Lower leg skin (tissue), 4 donors: ENCODE measurements at regions not wholly inside any gene's neighbourhood (a gene's known extent, or its start where the extent isn't known, plus 50 kb on each side); places are given as distances from the start of the nearest gene placed in this dataset.

Experiments used
- DNase-seq, 2 donors: peaks; one replicate each; pipeline ENCODE4 v3.0.0-alpha.2; 2019; ENCODE audit warnings: low spot score in 2 of 2
- H3K4me3 ChIP-seq: fragments of 200-600 bp; sonication (generic); 2 replicates; pipeline ENCODE4 v1.5.1; 2017; ENCODE audit warnings: mild to moderate bottlenecking, low read depth; ENCODE audit not compliant: poor library complexity, severe bottlenecking
- POLR2A ChIP-seq, 2 donors: fragments of 450-650 bp; IDR thresholded peaks; one replicate each; pipeline ENCODE4 v1.6.1; 2016 to 2017; ENCODE audit warnings: antibody characterized with exemption in 2 of 2, mild to moderate bottlenecking in 1 of 2, moderate library complexity in 1 of 2
- WGBS, 2 donors: methylation state at CpG; one replicate each; pipeline ENCODE4 v1.1.5; 2018; 5-methylcytosine and 5-hydroxymethylcytosine counted together
- intact Hi-C: fragments of 100-400 bp; cut with DNase I; formaldehyde crosslinking; loops from one replicate; pipeline ENCODE4 v1.15.0; 2023; ENCODE audit warnings: low total_unique reads
- TF ChIP-seq, protein P1 (sequence below), 3 donors: fragments of 450-650 bp; IDR thresholded peaks; one replicate each; pipeline ENCODE4 v1.5.1; 2016; ENCODE audit warnings: antibody characterized with exemption in 3 of 3, mild to moderate bottlenecking in 3 of 3, moderate library complexity in 2 of 3

- intact Hi-C loops, result no loop called here
- TF ChIP-seq, protein P1, sequence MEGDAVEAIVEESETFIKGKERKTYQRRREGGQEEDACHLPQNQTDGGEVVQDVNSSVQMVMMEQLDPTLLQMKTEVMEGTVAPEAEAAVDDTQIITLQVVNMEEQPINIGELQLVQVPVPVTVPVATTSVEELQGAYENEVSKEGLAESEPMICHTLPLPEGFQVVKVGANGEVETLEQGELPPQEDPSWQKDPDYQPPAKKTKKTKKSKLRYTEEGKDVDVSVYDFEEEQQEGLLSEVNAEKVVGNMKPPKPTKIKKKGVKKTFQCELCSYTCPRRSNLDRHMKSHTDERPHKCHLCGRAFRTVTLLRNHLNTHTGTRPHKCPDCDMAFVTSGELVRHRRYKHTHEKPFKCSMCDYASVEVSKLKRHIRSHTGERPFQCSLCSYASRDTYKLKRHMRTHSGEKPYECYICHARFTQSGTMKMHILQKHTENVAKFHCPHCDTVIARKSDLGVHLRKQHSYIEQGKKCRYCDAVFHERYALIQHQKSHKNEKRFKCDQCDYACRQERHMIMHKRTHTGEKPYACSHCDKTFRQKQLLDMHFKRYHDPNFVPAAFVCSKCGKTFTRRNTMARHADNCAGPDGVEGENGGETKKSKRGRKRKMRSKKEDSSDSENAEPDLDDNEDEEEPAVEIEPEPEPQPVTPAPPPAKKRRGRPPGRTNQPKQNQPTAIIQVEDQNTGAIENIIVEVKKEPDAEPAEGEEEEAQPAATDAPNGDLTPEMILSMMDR (IDR thresholded peaks at IDR 0.05), result no peak
- no peak for TF ChIP-seq POLR2A (IDR thresholded peaks at IDR 0.05)
- DNase-seq, result peak in 1 of 2 donors; percentile 45
- H3K4me3 ChIP-seq, result no peak overlapping the region
- 83 to 90% methylated on average over 6 to 8 of the region's 9 CpGs for WGBS, 2 donors
These were observed 118.9 kb upstream of the CAB39 start for GRCh38 chr2:230593765-230594164.

DNA sequence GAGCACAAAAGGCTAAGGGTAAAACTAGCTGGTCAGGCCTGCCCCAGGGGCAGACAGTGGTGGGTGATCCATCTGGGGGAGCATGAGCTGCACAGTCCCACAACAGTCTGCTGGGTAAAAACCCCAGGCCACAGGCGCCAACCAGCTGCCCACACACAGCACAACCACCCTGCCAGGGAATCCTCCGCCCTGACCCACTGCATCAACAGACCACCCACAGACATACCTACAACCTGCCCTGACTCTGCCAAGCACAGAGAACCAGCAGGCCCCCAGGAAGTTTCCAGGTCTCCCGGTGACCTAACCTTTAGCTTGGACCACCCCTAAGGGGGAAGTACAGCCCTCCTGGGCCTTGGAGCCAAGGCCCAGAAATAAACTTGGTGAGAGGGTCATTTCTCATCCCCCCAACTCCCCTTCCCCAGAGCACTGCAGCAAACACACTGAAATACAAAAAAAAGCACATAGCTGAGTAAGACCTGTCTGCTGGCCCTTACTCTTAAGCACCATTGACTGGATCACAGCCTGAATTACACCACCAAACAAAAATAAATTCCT is 118.3 kb upstream of the CAB39 start:
- TF ChIP-seq POLR2A (IDR thresholded peaks at IDR 0.05), result no peak
- TF ChIP-seq, protein P1 (IDR thresholded peaks at IDR 0.05), result no peak
- intact Hi-C loops, result no loop called here
- peak in 1 of 2 donors; percentile 60 for DNase-seq
- no peak overlapping the region for H3K4me3 ChIP-seq
- WGBS, 2 donors, result 74 to 94% methylated on average over 2 to 3 of the region's 3 CpGs

- TF ChIP-seq POLR2A (IDR thresholded peaks at IDR 0.05), result no peak
- TF ChIP-seq, protein P1 (IDR thresholded peaks at IDR 0.05), result no peak
- no peak for DNase-seq
- no peak overlapping the region for H3K4me3 ChIP-seq
- intact Hi-C loops, result no loop called here
- WGBS, 2 donors, result 63 to 74% methylated on average over 2 of the region's 2 CpGs
These were observed 112.8 kb upstream of the CAB39 start for GRCh38 chr2:230599853-230600252.

DNA sequence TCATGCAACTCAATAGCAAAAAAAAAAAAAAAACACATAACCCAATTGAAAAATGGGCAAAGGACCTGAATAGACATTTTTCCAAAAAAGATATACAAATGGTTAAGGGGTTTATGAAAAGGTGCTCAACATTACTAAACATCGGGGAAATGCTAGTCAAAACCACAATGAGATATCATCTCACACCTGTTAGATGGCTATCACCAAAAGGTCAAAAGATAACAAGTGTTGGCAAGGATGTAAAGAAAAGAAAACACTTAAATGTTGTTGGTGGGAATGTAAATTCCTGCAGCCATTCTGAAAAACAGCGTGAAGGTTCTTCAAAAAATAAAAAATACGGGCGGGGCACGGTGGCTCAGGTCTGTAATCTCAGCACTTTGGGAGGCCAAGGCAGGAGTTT is 112.4 kb upstream of the CAB39 start:
- DNase-seq, result no peak
- H3K4me3 ChIP-seq, result no peak overlapping the region
- intact Hi-C loops, result no loop called here
- no peak for TF ChIP-seq POLR2A (IDR thresholded peaks at IDR 0.05)
- TF ChIP-seq, protein P1 (IDR thresholded peaks at IDR 0.05), result no peak
- WGBS, 2 donors, result 69 to 73% methylated on average over 5 of the region's 5 CpGs

GRCh38 chr2:230600881-230601280 is 111.8 kb upstream of the CAB39 start:
- intact Hi-C loops, result no loop called here
- no peak for DNase-seq
- no peak overlapping the region for H3K4me3 ChIP-seq
- no peak for TF ChIP-seq POLR2A (IDR thresholded peaks at IDR 0.05)
- 67 to 69% methylated on average over 4 of the region's 4 CpGs for WGBS, 2 donors

DNA sequence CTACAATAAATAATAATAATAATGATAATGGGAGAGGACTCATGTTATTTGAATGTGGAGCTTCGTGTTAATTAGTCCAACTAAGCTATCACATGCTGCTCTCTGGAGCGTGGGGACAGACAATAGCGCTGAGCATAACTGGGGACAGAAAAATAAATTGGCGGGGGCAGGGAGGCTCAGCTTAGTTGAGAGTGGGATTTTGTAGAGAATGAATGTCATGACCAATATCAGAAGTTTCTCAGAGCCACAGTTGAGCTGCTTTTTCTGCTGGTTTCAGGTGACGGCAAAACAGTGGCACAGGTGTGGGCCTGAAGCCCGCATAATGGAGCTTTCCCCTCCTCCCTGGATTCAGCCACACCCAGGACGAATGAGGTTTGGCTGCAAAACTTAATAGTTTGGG is 111.1 kb upstream of the CAB39 start:
- WGBS, 2 donors, result 80 to 85% methylated on average over 7 of the region's 7 CpGs
- no peak for TF ChIP-seq POLR2A (IDR thresholded peaks at IDR 0.05)
- TF ChIP-seq, protein P1 (IDR thresholded peaks at IDR 0.05), result no peak
- no peak overlapping the region for H3K4me3 ChIP-seq
- intact Hi-C loops, result no loop called here
- no peak for DNase-seq
